ES-I3 (cell line): ENCODE measurements at regions not wholly inside any gene's neighbourhood (a gene's known extent, or its start where the extent isn't known, plus 50 kb on each side); places are given as distances from the start of the nearest gene placed in this dataset.

Experiments
- H3K36me3 ChIP-seq: 2 replicates; pipeline ENCODE4 v1.6.1; 2013; ENCODE audit warnings: mild to moderate bottlenecking, low read length, control low read depth, moderate library complexity; ENCODE audit not compliant: insufficient read depth
- H3K4me1 ChIP-seq: 2 replicates; pipeline ENCODE4 v1.6.1; 2013; ENCODE audit warnings: mild to moderate bottlenecking, control low read depth, low read length; ENCODE audit not compliant: insufficient read depth
- H3K9ac ChIP-seq: 2 replicates; pipeline ENCODE4 v1.6.1; 2013; ENCODE audit warnings: low read depth, mild to moderate bottlenecking, low read length, moderate library complexity
- H3K9me3 ChIP-seq: 2 replicates; pipeline ENCODE4 v1.6.1; 2013; ENCODE audit warnings: mild to moderate bottlenecking, low read length, moderate library complexity; ENCODE audit not compliant: control insufficient read depth, insufficient read depth

DNA sequence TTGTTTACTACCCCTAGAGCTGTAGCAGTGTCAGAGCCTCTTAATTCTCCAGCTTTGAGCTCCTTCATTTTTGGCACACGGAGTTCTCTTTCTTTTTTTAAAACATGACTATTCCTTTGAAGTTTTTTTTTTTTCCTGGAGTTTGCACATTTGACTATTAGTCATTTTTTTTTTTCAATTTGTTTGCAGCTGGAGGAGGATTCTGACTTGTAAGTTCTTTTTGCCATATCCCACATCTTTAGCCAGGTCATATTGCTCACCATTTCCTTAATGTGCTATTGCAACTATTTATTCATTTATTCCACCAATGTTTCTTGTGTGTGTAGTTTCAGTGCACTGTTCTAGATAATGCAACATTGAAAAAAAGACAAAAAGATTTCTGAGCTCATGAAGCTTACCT is 166.3 kb upstream of the ARHGAP20 start:
- Histone ChIP-seq H3K4me1 (no peaks in the 10 kb centered on the region), H3K9me3 (no peaks in the 10 kb centered on the region), H3K36me3 (no peaks in the 10 kb centered on the region), H3K9ac (no peak overlapping the region)

DNA sequence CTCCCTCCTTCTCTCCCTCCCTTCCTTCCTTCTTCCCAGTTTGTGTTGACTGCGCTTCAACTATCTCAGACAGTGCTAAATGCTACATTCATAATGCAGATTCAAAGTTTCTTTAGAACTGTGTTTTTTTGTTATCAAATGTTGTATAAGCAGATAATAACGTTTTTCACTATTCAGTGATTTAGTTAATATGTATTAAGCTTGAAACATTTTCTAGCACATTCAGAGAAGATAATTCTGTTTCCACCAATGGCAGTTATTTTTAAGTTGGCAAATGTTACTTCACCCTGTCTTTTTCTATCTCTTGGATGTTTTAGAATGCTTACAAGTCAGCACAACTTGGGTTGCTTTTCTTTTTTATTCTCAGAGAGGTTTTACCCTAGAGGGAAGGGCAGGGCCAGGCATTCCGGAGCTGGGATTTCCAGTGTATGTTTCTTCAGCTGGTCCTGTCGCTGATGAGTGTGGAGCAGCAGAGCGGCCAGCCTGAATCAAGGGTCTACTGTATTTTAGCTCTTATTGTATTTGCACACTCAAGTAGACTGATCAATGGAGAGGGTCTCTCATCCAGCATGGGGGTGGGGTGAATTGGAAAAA is 162.3 kb upstream of the ARHGAP20 start:
- H3K9ac ChIP-seq, result no peak overlapping the region
- H3K36me3 ChIP-seq, result no peaks in the 10 kb centered on the region
- no peaks in the 10 kb centered on the region for H3K9me3 ChIP-seq
- H3K4me1 ChIP-seq, result no peaks in the 10 kb centered on the region

DNA sequence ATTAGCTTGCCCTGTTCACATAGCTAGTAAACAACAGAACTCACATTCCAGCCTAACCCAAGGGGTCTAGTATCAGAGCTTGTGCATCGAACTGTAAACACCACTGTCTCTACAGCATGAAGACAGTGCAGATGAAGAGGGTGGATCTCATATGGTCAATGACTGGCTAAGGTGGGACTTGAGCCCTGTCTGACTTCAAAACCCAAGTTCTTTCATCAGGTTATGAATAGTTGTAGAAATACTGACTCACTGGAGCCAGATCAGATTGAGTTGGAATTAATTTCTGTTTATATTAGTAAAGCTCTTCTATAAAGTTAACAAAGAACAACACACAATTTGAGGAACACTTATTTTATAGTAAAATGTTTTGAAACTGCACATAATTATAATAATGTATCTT is 161.7 kb upstream of the ARHGAP20 start:
- H3K9me3 ChIP-seq, result no peaks in the 10 kb centered on the region
- no peaks in the 10 kb centered on the region for H3K4me1 ChIP-seq
- H3K9ac ChIP-seq, result no peak overlapping the region
- H3K36me3 ChIP-seq, result no peaks in the 10 kb centered on the region

DNA sequence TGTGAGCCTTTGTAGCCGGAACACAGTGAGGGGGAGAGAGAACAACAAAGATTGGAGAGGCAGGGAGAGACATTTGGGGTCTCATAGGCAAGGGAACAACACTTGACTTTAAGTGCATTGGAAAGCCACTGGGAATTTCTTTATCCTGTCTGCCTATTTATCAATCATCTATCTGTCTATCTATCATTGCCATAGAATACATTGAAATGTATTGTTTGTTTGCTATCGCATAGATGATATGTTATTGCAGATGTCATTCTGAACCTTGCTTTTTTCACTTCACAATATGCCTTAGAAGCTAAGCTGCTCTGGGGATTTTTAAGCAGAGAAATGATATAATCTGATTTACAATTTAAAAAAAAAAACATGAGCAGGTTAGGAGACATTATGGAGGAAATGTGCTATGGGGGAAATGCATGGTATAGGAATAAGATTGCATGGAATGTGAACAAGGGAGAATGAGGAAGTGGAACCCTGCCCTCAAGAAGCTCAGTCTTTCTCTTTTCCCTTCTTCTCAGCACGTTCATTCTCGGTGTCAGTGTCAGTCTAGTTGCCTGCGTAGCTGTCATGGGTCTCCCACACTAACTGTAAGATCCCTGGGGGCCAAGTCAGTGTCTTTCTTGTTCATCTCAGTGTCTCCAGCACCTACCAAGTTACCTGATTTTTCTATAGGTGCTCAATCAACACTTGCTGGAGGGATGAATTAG is 158.7 kb upstream of the ARHGAP20 start:
- Histone ChIP-seq H3K9me3 (no peaks in the 10 kb centered on the region; the same call in 1 of the 2 replicates), H3K4me1 (no peaks in the 10 kb centered on the region), H3K9ac (no peak overlapping the region), H3K36me3 (no peaks in the 10 kb centered on the region)

DNA sequence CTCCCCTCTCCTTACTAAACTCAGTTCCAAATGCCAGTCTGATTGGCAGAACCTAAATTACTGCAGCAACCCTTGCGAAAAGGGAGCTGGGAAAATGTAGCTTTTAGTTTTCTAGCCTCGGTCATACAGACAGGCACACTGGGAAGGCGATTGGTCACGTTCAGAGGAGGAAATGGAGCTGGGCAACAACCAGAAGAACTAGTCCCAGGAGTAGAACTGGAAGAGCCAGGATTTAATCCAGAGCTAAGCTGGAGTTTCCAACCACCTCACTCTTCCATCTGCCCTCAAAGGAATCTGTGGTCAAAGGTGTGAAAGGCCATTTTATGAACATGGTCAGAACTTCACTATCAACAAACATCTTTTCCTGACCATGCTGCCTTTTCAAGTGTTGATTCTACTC is 155.7 kb upstream of the ARHGAP20 start:
- no peaks in the 10 kb centered on the region for H3K36me3 ChIP-seq
- no peaks in the 10 kb centered on the region for H3K4me1 ChIP-seq
- H3K9me3 ChIP-seq, result no peaks in the 10 kb centered on the region; the same call in 1 of the 2 replicates
- no peak overlapping the region for H3K9ac ChIP-seq

DNA sequence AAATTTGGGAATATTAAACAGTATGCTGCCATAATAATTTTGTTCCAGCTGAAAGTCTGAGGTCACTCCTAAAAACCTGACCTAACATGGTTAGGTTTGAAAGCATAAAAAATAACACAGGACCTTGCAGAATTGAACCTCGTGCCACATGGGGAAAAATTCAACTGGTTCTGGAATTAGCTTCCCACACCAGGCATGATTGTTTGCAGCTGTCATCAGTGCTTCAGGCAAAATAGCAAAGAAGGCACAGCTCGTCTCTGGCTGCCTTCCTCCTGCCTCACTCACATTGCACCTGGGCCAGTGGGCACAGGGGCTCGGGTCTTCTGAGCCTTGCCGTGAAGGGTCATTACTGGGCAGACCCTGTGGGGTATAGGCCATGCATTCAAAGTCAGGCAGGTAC is 153.8 kb upstream of the ARHGAP20 start:
- H3K9me3 ChIP-seq, result no peaks in the 10 kb centered on the region; the same call in 1 of the 2 replicates
- no peak overlapping the region for H3K9ac ChIP-seq
- no peaks in the 10 kb centered on the region for H3K4me1 ChIP-seq
- no peaks in the 10 kb centered on the region for H3K36me3 ChIP-seq

DNA sequence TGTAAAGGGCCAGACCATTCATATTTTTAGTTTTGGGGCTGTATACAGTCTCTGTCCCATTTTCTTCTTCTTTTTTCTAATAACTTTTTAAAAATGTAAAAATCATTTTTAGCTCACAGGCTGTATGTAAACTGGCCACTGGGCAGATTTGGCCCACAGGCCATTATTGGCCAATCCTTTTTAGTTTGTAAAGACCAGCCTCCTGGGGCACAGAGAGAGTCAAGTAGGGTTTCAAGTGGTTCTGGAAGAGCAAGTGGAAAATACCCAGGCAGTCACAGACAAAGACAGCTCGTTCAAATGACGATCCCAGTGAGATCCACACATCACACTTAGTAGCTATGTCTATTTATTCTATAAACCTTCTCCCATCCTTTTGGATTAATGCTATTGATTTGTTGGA is 150.2 kb upstream of the ARHGAP20 start:
- Histone ChIP-seq H3K9ac (no peak overlapping the region), H3K9me3 (no peaks in the 10 kb centered on the region), H3K36me3 (no peaks in the 10 kb centered on the region), H3K4me1 (no peaks in the 10 kb centered on the region)

DNA sequence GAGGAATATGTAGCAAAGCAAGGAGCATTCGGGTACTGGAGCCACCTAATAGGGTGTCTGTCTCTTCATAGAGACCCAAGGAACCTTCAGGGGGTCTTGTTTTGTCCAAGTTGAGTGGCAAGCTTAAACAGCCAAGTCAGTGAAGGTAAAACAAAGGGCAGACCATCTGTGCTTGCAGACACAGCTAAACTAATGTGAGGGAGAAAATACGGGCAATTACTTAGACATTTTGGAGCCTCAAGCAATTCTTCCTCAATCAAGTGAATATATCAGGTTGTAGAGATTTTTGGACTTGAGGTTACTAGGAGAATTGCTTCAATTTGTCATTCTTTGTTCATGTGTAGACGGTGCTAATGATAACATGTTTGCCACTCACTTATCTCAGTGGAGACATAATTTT is 148.2 kb upstream of the ARHGAP20 start:
- no peaks in the 10 kb centered on the region for H3K9me3 ChIP-seq
- no peaks in the 10 kb centered on the region for H3K36me3 ChIP-seq
- H3K4me1 ChIP-seq, result no peaks in the 10 kb centered on the region
- H3K9ac ChIP-seq, result no peak overlapping the region

DNA sequence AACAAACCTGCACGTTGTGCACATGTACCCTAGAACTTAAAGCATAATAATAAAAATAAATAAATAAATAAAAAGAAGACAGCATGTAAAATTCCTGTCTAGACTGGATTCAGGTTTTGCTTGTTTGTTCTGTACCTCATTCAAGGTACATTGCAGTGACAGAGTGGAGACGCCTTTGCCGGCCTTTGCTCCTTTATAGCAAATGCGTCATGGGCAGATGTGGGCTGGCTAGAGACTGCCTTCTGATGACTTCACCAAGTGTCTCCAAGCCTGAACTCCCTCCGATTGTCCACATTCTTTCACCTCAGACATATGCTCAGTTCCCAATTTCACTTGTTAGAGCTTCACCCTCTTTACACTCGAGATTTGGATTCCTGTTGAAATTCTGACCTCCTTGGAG is 147.8 kb upstream of the ARHGAP20 start:
- Histone ChIP-seq H3K9me3 (no peaks in the 10 kb centered on the region), H3K9ac (no peak overlapping the region), H3K36me3 (no peaks in the 10 kb centered on the region), H3K4me1 (no peaks in the 10 kb centered on the region)

DNA sequence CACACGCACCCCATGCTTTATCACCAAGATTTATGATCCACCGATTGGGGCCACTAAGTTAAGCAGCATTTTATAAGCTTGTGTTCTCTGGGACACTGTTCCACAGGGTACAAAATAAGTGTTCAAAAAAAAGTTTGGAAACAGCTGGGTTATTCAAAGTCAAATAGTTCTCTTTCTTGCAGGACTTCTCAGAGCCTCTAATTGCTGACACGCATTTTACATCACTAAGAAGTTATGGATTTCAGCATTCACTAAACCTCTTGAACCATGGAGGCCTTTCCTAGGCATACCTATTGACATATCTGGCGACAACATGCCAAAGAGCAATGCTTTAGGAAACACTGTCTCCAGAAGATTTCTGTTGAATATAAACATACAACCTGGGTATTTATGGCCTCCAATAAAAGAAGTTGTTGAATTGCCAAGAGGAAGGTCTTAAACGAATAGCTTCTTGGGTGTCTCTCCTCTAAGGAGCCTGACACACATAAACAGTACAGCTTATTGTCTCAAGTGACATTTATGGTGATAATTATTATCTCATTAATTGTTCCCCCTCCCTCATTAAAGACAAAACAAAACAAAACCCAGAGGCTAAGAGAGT is 147.1 kb upstream of the ARHGAP20 start:
- Histone ChIP-seq H3K36me3 (no peaks in the 10 kb centered on the region), H3K9me3 (no peaks in the 10 kb centered on the region), H3K4me1 (no peaks in the 10 kb centered on the region), H3K9ac (no peak overlapping the region)

DNA sequence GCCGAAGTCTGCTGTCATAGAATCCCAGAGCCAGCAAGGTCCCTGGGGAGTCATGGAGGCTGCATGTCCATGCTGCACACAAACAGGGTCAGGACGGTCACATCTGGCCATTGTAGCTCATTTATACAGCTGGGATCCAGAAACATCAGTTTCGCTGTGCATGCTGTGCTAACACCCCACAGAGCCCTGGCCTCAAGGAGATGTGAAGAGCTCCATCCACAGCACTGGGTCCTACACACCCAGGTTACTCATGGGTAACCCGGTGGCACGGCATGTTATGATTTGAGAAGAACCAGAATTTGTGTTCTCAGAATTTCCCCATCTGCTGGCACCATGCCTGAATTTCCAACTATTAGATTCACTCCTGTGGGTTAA is 146.3 kb upstream of the ARHGAP20 start:
- Histone ChIP-seq H3K4me1 (no peaks in the 10 kb centered on the region), H3K36me3 (no peaks in the 10 kb centered on the region), H3K9me3 (no peaks in the 10 kb centered on the region), H3K9ac (no peak overlapping the region)

DNA sequence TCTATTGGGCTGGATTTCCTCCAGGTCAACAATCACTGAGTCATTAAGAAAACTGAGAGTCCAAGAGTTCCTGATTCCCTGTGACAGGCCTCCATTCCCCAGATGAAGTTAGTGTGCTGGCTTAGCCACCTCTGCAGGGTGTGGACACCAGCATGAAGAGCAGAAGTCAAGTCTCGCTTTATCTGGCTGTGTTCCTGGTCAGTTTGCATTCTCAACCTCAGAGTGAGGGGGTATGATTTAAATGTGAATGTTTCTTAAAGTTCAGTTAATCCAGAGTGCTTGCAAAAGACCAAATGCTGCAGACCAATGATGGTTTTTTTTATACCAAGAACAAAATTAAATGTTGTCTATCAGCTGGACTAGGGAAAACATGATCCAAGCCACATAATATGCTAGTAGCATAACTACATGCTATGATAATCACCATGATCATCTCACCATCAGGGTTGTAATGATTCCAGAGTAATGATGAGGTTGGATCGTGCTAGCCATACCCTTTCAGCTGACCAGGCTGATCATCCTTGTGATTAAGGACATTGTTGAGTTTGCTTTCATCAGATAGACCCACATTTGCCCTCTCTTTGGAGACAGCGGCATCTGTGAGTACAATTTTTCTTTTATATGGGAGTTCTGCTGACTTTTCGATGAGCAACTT is 145.8 kb upstream of the ARHGAP20 start:
- no peaks in the 10 kb centered on the region for H3K4me1 ChIP-seq
- H3K9me3 ChIP-seq, result no peaks in the 10 kb centered on the region
- H3K36me3 ChIP-seq, result no peaks in the 10 kb centered on the region
- no peak overlapping the region for H3K9ac ChIP-seq

DNA sequence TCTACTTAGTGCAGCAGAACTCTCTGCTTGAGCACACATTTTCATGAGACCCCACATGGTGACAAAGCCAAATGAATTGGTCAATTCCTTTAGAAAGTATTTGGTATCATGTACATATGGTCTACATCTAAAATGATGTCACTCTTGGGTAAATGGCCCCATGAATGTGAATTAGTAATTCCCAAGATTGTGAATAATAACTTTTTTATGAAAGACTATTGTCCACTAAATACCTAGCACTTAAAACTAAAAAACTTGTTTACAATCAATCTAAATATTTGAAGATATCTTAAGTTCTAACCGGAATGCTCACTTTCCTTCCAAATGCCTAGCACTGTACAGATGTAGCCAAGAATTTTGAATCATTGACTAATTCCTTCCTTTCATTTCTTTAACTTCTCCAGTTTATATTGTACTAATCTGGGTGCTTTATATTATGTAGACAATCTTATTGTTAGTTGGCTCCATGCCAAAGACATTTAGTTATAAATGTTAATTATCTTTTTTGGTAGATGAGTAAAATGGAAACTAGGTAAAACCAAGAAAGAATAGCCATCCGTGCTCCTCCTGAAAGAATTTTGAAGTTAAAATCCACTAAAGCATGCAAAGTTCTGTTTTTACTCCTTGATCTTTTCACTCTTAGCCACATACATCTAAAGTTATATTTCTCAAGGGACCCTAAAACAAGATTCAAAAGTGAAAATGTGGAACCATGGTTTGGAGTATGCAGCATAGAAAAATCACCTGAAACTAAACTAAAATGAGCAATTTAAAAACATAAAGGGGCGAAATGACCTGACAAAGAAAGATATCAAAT is 145.0 kb upstream of the ARHGAP20 start:
- no peaks in the 10 kb centered on the region for H3K36me3 ChIP-seq
- no peaks in the 10 kb centered on the region for H3K4me1 ChIP-seq
- no peaks in the 10 kb centered on the region for H3K9me3 ChIP-seq
- H3K9ac ChIP-seq, result no peak overlapping the region

DNA sequence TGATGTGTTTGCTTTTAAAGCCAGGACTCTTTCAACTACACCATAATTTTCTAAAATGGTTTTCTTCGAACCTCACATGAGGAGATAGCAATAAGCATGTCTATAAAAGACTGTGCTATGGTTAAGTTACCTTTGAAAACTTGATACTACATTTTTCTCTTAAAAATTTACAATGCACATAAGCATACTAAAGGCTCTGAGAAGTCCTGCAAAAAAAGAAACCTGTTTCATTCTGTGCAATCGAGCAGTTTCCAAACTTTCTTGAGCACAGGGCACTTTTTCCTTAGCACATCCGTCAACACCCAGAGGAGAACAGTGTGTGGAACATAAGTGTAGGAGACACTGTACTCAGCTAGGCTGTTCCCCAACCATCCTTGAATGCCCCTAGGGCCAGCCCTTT is 144.1 kb upstream of the ARHGAP20 start:
- Histone ChIP-seq H3K9ac (no peak overlapping the region), H3K9me3 (no peaks in the 10 kb centered on the region), H3K36me3 (no peaks in the 10 kb centered on the region), H3K4me1 (no peaks in the 10 kb centered on the region)
